ENCODE measurements at regions not wholly inside any gene's neighbourhood (a gene's known extent, or its start where the extent isn't known, plus 50 kb on each side); places are given as distances from the start of the nearest gene placed in this dataset.
"Not testable (repeated sequence)": the region's sequence is repeated elsewhere in the genome, so short reads cannot be mapped to it uniquely, and the experiment has no call there.

DNA sequence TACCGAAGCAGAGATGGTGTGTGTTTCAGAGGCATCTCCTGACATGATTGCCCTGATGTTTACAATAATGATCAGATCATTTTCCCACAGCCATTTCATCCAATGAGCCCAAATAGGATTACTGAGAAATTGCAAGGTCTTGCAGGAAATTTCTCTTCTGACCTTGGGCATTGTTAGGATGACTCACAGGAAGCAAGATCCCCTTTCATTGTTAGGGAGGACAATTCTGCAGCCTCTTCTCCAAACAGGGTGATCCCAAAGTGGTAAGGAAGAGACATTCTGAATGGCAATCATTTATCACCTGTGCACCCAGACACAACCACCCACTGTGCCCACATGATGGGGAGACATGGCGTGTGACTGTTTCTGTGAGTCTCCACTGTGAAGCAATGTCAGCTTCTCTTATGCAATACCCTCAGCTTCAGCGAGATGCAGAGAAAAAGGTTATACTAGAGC lies 306.7 kb upstream of the XYLT1 start:
- DNase-seq, result no peak

GRCh38 chr16:17776888-17777287 lies 306.1 kb upstream of the XYLT1 start:
- DNase-seq, result no peak

DNA sequence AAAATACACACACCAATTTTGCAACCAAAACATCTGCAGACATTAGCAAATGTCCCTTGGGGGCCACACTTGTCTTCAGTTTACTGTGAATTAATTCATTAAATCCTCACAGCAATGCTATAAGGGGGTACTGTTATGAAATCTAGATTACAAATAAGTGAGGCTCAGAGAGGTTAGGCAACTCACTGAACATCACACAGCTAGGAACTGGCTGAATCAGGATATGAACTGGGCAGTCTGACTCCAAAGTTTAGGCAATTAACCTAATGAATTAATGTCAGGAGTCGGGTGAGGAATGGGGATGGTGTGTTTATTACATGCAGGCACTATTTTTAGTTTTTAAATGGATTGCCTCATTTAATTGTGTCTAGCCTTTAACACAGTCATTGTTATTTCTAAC lies 305.7 kb upstream of the XYLT1 start:
- no peak for DNase-seq

DNA sequence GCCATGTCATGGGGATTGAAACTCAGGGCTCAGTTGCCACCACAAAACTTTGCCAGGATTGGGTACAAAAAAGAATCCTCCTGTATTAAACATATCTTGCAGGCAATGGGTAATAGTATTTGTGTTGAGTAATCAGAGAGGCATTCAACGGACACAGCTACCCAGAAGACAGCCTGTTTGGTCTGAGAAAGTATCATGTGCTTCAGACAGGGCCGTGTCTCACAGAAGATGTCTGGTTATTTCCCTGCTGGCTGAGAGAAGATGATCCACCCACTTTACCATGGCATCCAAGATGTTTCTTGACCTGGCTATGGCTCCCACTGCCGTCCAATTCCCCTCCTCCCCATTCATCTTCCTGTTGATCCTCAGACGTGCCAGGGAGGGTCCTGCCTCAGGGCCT lies 304.3 kb upstream of the XYLT1 start:
- no peak for DNase-seq

GRCh38 chr16:17773698-17774101 lies 302.9 kb upstream of the XYLT1 start:
- peak; percentile 5 for DNase-seq

DNA sequence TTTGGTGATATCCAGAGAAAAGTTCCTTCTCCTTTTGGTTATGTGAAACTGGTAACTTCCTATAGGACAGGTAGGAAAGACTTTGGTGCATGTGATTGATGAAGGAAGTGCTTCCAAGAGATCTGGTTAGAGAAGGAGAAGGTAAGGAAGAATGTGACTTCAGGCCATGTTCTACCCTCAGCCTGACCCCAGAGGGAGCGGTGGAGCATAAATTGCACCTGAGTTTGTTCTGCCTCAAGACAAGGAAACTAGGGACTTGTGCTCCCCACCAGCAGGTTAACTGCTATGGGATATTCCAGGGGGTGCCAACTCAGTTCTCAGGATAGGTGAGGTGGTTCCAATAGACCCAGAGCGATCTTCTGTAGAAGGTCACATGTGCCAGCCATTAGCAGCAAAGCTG lies 299.3 kb upstream of the XYLT1 start:
- no peak for DNase-seq

- no peak for DNase-seq
Observed at GRCh38 chr16:17769065-17769464, 298.3 kb upstream of the XYLT1 start.

DNA sequence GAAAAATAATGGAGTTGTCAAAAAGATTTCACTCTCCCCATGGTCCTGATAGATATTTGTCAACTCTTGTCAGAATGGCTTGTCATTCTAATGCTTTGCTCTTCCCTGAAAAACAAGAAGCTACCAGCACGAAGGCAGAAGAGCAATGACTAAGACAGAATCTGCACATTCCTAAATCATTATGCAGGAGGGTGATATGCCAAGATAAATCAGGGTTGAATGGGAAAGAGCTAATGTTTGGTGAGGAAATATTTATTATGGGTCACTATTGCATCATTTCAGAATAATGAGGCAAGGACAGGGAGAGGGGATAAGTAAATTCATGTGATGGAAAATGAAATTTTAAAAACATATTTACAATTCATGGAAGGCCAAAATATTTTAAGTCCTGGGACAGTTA lies 297.5 kb upstream of the XYLT1 start:
- DNase-seq, result no peak

DNA sequence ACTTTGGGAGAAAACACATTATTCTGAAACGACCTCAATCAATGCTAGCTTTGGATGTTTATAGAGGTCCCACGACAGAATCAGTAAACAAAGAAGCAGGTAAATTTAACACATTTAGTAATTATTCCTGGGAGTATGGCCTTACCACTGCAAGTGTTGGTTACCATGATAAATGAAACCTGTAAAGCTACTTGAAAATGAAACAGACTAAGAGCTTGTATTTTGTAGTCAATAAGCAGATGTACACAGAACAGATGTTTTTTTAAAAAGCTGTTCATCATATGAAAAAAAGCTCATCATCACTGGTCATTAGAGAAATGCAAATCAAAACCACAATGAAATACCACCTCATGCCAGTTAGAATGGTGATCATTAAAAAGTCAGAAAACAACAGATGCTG lies 295.3 kb upstream of the XYLT1 start:
- DNase-seq, result no peak

- DNase-seq, result no peak
Observed at GRCh38 chr16:17759451-17760390, 289.0 kb upstream of the XYLT1 start.

DNA sequence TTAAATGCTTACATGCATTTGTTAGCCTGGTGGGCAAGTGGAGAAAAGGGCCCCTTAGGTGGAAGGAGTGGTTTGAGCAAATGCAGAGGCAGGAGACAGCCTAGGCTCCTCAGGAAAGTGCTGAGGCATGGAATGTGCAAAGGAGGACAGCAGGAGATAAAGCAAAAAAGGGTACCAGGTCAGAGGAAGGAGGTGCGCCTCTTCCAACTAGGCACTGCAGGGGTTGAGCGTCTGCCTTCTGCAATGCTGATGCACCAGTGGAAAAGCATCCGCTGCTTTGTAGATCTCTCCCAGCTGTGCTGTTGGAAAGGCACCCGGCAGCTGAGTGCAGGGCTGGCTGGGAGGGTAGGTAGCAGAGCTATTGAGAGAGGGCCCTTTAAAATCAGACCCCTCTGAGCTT lies 287.0 kb upstream of the XYLT1 start:
- DNase-seq, result no peak

- no peak for DNase-seq
Observed at GRCh38 chr16:17755158-17755557, 284.4 kb upstream of the XYLT1 start.

GRCh38 chr16:17753434-17753833 lies 282.7 kb upstream of the XYLT1 start:
- no peak for DNase-seq

- DNase-seq, result no peak
Observed at GRCh38 chr16:17749706-17750105, 278.9 kb upstream of the XYLT1 start.

DNA sequence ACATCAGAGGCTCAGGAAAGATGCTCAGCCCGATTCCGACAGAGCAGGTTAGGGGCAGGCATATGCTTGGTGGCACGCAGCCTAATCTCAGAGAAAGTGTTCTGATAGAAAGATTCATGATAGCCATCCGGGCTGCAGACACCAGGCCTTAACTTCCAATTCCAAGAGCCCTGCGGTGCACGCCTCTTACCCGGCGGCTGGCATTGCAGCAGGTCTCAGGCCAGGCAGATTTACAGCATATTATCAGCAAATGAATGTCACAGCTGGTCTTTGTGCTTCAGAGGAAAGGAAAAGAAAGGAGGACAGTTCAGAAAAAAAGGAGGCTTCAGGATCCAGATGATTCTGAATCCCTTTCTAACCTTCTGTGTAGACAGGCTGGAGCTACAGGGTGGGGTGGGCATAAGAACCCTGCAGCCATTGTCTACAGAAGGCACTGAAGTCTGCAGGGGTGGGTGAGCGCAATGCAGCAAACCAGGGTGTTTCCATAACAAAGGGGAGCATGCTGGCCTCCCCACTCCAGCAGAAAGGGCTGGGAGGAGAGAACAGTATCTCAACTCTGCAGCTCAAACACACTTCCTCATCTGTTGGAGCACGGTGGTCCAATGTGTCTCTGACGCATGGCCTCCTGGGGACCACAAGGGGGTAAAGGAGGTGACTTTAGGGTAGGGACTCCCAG lies 277.4 kb upstream of the XYLT1 start:
- no peak for DNase-seq

DNA sequence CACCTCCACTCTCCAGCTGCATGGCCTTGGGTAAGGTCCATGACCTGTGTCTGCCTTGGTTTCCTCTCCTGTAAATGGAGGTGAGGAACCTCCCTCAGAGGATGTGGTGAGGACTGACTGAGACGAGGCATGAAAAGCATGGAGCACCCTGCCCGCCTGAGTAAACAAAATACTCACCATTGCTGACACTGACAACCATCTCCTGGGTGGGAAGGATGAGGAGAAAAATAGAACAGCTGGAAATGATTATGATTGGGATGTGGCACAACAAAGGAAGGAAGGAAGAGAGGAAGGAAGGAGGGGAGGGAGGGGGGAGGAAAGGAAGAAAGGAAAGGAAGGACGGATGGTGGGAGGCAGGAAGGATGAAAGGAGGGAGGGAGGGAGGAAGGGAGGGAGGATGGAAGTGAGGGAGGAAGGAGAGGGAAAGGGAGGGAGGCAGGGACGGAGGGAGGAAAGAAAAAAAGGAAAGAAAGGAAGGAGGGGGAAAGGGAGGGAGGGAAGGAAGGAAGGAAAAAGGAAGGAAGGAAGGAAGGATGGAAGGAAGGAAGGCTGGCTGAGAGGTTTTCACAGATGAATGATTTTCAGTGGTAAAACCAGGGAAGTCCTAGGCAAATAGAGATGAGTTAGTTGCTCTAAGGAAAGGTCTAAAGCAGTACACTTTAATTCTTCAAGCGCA lies 276.5 kb upstream of the XYLT1 start:
- no peak for DNase-seq

DNA sequence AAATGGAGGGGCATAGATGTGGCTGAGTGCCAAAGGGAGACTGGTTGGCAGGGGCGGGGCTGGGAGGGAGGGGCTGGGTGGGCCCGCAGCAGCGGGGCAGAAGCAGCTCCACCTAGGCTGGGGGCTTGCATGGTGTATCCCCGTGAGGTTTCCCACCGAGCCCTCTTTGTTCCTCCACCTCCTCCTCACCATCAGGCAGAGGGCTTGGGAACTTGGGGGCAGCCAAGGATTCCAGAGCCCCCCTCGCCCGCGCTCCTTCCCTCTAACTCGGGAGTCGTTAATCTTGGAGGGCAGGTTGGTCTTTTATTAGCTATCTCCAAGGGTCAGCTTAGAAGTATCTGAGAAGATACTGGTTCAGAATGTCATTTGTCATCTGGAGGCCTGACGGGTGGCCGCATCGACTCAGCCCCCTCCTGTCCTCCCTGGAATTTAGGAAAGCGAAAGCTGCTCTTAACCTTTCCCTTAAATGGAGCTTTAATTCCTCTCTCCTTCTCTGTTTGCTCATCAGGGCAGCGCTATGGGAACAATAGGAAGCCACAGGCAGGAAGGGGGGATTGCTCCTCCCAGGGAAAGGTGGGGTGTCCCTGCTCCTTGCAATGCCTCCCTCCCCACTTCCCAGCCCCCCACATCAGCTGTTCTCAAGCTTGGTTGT lies 274.3 kb upstream of the XYLT1 start:
- DNase-seq, result no peak

DNA sequence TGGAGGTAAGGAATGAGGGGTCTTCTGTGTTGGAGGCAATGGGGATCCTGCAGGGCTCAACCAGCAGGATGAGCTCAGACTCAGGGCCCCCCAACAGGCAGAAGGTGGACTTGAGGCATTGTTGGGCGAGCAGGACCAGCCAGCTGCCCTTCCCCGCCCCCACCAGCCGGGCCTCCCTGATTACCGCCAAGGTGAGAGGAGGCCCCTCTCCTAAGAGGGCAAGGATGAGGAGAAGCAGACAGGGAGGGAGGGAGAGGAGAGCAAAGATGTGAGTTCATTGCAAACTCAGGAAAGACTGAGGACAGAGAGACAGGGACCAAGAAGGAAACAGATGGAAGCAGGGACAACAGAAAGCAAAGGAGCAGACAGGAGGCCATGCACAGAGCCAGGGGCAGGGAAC lies 272.8 kb upstream of the XYLT1 start:
- DNase-seq, result no peak

DNA sequence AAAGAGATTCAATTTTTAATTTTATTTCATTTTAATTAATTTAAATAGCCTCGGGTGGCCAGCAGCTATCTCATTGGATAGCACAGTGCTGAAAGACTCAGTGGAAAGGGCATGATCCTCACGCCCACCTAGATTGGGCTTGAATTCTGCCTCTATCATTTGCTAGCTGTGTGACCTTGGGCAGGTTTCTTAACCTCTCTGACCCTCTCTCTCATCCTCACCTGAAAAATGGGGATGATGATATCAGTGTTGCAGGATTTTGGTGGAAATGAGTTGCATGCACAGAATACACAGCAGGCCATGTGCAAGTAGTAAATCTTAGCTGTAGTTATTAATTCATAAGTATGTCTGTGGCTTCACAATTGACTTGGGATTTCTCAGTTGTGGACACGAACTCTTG lies 272.4 kb upstream of the XYLT1 start:
- DNase-seq, result no peak

DNA sequence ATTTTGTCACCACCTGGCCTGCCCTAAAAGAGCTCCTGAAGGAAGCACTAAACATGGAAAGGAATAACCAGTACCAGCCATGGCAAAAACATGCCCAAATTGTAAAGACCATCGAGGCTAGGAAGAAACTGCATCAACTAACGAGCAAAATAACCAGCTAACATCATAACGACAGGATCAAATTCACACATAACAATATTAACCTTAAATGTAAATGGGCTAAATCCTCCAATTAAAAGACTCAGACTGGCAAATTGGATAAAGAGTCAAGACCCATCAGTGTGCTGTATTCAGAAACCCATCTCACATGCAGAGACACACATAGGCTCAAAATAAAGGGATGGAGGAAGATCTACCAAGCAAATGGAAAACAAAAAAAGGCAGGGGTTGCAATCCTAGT lies 264.3 kb upstream of the XYLT1 start:
- DNase-seq, result not testable (repeated sequence)

DNA sequence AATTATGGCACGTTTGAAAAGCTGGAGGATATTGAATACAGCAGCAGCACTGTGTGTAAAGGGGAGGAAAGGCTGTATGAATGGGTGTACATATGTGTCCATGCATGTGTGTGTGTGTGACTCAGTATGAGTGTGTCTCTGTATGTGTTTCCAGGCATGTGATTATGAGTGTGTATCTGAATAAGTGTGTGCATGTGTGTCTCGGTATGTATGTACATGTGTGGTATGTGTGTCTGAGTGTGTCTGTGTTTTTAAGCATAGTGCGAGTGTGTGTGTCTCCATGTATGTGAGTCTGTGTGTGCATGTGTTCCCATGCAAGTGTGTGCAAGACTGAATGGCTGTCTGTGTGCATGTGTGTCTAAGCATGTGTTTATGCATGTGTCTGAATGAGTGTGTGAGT lies 259.1 kb upstream of the XYLT1 start:
- no peak for DNase-seq

DNA sequence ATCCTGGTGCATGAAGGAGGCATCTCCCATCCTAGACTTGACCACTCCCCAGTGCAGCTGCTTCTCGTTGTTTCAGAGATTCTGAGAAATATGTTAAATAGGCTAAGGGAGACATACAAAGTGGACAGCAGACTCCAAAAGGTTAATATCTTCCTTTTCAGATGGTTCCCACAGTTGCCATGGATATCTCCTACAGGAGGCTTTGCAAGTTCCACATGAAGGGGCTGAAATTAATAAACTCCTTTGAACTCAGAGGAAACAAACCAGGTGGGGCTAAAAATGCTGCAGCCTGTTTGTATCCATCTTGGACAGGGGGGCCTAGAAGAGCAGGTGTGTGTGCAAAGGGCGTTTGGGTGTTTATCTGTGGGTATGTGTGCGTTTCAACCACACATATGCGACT lies 257.4 kb upstream of the XYLT1 start:
- DNase-seq, result no peak

DNA sequence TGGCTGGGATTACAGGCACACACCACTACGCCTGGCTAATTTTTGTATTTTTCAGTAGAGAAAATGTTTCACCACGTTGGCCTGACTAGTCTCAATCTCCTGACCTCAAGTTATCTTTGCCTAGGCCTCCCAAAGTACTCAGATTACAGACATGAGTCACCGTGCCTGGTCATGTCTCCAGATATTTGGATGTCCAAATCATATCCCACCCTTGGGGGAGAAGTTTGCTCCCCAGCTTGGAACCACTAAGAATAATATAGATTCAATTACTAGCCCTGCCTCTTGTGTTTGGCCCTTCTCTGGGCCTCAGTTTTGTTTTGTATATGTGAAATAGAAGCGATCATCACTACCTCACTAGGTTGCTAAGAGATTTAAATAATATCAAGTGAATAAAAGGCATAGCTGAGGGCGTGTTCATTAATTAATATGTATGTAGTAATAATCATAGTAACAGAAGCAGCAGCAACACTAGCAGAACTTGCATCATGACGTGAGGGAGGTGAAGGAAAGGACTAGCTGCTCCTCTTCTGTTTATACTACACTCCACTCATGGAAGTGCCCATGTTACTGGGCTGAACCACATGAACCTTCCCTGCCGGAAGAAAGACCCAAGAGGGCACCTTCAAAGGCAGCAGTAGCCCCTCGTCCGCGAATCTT lies 253.6 kb upstream of the XYLT1 start:
- no peak for DNase-seq
